HG02623 (cell line): ENCODE measurements at regions not wholly inside any gene's neighbourhood (a gene's known extent, or its start where the extent isn't known, plus 50 kb on each side); places are given as distances from the start of the nearest gene placed in this dataset.
A peak's percentile ranks its signal among the peaks of the same experiment; 100 is the strongest.
"Not testable (repeated sequence)": the region's sequence is repeated elsewhere in the genome, so short reads cannot be mapped to it uniquely, and the experiment has no call there.

Source experiments
- ATAC-seq: cut with Tn5 transposase; IDR thresholded peaks from one replicate; pipeline ENCODE4 v1.9.1; 2021; ENCODE audit warnings: moderate library complexity; ENCODE audit not compliant: unreplicated experiment

DNA sequence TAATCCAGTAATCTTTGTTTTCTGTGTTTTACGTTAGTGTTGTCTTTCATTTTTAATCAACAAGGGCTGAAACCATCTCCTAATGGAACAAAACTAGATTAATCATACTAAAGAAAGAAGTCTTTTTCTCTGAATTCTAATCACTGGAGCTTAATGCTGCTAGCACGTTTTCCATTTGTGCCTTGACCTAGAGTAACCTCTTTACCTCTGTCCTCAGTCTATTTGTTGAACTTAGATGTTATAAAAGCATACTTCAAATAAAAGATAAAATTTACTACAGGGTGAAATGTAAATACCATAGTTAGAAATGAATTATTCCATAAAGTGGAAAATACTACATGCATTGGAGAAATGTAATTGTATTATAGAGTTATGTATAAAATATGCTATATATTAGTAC, 207.1 kb downstream of the NKX6-1 start:
- no peak for ATAC-seq

DNA sequence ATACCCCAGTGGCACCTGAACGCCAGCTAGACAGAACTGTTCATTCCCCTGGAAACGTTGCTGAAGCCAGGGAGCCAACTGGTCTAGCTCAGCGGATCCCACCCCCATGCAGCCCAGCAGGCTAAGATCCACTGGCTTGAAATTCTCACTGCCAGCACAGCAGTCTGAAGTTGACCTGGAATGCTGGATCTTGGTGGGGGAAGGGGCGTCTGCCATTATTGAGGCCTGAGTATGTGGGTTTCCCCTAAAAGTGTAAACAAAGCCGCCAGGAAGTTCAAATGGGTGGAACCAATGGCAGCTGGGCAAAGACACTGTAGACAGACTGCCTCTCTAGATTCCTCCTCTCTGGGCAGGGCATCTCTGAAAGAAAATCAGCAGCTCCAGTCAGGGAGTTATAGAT, 213.0 kb downstream of the NKX6-1 start:
- ATAC-seq, result no peak

DNA sequence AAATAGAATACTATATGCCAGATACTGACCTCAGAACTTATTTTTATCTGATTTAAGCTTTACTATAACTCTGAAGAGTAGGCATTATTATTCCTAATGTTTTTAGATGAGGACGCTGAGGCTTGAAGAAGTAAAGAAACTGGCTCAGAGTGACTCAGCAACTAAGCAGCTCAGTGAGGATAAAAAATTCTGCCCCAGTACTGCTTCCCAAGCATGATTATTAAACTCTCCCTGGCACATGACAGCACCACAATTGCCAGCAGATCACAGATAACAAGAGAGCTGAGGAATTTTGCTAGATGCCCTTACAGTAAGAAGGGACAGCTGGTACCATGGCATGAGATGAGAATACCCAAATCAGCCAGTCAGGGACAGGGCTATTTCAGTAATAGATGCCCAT, 219.4 kb downstream of the NKX6-1 start:
- ATAC-seq, result no peak

DNA sequence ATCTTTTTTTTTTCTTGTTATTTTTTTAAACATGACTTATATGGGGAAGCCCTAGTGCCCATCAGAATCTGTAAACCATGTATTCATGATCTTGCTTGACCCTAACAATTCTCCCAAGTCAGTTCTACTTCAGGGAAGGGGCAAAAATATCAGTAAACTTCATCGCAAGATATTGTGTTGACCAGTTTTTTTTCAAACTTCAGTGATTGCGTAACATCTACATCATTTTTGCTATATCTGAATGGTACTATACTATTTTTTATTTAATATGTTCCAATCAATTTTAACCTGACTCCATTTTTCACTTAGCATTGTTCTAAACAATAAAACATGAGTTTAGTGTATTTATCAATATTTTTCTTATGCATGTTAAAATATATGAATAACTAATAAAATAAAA, 221.2 kb downstream of the NKX6-1 start:
- no peak for ATAC-seq

DNA sequence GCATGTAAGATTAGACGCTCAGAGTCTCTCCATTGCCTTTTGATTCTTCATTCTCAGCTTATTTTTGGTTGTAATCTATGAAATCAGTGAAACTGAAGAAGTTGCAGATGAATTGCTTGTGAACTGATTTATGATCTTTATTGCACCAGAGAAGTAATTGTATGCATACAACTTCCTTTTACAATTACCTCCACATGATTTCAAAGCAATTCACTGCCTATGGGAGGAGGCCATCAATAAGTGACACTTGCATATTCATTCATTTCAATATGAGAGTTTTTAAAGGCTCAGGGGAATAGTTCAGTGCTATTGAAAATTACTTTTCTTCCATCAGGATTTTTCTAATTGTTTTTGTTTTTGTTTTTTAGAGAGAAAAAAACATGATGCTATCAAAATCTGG, 222.3 kb downstream of the NKX6-1 start:
- ATAC-seq, result no peak

DNA sequence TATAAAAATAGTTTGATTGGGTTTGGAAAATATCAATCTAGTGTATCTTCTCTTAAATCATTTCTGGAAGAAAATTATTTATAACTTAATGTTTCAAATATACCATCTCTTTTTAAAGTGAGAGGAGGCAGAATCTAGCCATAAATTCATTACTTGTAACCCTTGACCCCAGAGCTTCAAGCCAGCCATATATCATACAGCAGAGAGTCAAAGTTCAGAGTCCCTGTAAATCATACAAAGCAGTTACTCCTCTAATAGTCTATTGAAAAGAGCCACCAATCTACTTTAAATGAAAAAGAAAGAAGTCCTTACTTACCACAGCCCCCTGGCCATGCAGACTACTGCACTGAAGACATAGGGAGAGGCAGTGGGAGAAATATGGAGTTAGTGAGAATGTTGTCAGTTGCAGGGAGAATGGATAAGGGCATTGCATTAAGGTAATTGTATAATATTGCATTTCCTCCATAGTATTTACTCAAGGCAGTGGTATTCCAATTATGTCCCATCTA, 229.5 kb downstream of the NKX6-1 start:
- ATAC-seq, result no peak

DNA sequence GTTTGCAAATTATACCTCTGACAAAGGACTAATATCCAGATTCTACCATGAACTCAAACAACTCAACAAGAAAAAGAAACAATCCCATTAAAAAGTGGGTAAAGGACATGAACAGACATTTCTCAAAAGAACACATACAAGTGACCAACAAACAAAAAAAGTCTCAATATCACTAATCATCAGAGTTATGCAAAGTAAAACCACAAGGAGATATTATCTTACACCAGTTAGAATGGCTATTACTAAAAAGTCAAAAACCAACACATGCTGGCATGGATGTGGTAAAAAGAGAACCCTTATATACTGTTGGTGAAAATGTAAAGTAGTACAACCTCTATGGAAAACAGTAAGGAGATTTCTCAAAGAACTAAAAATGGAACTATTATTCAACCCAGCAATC, 234.4 kb downstream of the NKX6-1 start:
- no peak for ATAC-seq

DNA sequence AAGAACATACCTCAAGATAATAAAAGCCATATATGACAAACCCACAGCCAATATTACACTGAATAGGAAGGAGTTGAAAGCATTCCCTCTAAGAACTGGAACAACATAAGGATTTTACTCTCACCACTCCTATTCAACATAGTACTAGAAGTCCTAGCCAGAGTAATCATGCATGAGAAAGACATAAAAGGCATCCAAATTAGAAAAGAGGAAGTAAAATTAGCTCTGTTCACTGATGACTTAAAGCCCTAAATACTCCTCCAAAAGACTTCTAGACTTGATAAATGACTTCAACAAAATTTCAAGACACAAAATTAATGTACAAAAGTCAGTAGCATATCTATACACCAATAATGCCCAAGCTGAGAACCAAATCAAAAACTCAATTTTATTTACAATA, 235.7 kb downstream of the NKX6-1 start:
- ATAC-seq, result no peak

DNA sequence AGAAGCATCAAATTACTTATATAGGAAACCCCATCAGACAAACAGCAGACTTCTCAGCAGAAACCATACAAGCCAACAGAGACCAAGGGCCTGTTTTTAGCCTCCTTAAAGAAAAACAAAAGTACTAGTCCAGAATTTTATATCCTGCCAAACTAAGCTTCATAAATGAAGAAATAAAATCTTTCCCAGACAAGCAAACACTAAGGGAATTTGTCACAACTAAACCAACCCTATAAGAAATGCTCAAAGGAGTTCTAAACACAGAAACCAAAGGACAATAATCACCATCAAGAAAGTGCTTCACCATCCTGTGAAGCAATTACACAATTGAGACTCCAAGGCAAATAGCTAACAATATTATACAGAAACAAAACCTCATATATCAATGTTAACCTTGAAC, 238.6 kb downstream of the NKX6-1 start:
- ATAC-seq, result no peak

DNA sequence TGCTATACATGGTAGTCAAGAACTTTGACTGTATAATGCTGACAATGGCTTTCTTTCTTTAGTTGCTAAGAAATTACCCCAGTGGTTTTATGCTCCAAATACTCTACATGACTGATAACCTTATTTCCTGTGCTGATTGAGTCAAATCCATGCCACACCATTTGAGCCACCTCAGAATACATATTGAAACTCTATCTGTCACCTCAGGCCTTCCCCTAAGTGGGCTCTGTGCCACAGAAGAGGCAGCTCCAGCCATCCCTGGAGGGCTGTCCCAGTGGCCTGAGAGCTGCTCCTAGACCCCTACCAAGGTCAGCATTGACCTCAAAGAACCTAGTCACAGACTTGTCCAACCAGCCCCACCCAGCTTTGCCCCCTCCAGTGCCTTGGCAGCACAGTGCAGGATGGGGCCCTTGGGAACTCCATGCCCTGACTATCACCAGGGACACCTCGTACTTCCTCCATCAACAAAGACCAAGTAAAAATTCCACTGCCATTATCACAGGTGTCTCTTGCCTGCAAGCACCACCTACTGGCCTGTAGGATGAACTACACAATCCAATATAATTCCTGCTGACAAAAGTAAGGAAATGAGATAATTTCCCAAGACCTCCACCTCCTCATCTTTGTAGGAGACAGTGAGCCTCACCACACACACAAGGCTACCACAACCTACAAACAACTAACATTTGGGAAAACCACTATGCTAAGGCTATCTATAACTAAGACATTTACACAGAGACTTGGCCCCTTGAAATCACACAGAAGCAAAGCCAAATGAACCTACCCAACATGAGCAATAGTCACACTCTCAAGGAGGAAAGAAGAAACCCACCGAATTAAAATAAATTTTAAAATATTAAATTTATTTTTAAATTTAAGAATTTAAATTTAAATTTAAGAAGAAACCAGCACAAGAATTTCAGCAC, 239.9 kb downstream of the NKX6-1 start:
- peak; percentile 67 for ATAC-seq

DNA sequence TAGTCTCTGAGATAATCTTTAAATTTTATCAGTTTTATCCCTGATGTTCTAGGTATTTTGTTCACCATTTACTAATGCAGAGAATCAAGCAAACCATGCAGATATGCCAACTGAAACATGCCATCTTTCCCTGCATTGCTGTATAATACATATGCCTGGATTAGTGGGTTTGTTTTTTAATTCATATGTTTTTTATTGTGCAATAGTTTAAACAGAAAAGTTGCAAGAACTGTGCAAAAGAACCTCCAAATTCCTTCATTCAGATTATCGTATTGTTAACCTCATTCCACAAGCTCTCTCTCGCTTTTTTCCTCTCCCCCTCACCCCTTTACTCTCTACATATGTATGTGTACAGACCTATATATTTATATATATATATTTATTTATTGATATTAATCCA, 244.6 kb downstream of the NKX6-1 start:
- no peak for ATAC-seq

DNA sequence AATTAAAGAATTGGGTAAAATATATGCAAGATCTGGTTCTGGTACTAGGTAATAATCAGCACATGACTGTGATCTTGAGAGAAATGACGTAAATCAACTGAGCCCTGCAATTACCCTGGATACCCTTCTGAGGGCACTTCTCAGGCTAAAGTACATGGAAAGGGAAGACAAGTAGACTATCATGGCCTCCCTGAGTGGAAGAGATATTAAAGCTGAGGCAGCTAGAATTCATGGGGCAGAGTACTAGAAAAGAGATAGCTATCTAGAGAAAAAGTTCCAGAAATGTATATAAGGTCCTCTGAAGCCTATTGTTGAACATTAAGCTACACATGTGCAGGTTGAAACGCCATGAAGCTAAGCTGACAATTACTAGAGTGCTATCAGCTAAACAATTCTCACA, 249.6 kb downstream of the NKX6-1 start:
- no peak for ATAC-seq

DNA sequence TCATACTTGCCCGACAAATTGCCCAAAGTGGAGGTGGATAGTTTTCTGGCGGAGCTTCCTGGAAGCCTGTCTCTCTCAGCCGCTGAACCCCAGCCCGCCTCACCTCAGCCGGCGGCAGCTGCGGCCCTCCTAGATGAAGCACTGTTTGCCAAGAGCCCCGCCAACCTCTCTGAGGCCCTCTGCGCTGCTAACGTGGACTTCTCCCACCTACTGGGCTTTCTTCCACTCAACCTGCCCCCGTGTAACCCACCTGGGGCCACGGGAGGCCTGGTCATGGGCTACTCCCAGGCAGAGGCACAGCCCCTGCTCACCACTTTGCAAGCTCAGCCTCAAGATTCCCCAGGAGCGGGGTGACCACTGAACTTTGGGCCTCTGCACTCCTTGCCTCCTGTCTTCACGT, 254.1 kb downstream of the NKX6-1 start:
- ATAC-seq, result not testable (repeated sequence)

DNA sequence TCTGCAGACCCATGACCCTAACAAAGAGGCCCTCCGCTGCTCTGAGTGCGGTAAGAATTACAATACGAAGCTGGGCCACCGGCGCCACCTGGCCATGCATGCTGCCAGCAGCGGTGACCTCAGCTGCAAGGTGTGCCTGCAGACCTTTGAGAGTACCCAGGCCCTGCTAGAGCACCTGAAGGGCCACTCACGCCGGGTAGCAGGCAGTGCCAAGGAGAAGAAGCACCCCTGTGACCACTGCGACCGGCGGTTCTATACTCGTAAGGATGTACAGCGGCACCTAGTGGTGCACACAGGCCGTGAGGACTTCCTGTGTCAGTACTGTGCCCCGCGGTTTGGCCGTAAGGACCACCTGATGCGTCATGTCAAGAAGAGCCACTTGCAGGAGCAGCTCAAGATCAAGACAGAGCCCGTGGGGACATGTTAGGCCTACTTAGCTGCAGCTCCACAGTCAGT, 254.7 kb downstream of the NKX6-1 start:
- ATAC-seq, result not testable (repeated sequence)

DNA sequence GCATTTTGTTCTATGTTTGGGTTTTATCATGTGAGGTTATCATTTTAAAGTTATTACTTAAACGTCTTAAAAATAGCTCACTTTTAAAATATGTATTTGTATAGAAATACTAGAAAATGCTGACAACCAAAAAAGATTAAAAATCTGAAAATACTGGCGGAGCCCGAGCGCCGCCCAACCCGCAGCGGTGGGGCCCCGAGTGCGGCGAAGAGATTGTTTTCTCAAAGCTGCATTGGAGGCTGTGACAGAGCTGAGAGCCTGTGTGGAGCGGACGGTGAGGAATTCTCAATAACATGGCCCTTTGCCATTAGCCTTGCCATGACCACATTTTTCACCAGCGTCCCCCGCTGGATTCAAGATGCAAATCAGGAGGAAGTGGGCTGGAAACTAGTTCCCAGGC, 255.4 kb downstream of the NKX6-1 start:
- no peak for ATAC-seq

DNA sequence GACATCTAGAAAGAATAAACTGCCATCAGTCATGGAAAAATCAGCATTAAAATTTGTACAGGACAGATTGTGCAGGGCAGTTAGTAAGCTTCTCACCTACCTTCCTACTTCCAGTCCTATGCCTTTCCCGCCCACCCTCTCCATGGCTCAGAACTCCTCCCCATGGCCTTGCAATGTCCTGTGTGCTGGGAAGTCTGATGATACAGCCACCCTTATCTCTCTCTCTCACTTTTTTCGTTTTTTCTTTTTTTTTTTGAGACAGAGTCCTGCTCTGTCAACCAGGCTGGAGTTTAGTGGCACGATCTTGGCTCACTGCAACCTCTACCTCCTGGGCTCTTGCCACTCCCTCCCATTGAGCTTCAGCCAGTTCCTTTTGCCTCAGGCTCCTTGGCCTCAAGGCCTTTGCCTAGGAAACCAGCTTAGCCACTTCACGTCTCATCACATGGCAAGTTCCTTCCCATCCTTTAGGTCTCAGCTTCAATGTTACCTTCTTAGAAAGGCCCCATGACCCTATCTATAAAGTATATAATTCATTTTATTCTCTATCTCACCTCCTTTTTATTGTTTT, 259.7 kb downstream of the NKX6-1 start:
- no peak for ATAC-seq

DNA sequence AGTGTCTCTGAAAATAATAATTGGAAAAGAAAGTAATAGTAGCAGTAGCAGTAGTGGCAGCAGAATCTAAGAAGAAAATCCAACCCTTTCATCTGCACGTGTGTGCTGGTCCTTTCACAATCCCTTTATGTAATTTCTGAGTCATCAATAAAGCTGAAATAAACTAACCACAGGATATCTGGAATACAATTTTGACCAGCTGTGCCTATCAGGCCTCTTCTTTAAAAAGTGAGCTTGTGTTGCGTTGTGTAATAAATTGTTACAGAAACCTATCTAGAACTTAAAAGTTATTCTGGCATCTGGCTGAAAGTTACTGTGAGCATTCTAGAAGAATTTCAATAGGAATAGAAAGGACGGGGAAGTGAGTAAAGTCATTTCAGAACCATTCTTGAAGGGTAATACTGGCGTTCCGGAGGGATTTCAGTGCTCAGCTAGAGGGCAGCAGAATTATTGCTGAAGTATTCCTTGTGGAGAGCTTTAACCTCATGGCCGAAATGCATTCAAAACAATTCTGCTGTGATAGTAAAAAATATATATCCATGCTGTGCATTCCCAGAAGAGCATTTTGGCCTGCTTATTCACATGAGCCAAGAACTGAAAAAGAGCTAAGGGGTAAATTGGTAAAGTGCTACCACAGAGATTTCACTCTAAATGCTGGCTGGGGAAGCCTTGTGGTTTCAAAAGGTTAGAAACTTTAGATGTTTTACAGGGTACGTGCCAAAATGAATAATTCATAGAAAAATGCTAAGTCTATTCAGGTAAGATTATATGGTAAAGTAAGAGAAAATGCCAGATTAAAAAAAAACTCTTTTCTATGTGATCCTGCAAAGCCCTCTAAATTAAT, 260.6 kb downstream of the NKX6-1 start:
- ATAC-seq, result no peak

DNA sequence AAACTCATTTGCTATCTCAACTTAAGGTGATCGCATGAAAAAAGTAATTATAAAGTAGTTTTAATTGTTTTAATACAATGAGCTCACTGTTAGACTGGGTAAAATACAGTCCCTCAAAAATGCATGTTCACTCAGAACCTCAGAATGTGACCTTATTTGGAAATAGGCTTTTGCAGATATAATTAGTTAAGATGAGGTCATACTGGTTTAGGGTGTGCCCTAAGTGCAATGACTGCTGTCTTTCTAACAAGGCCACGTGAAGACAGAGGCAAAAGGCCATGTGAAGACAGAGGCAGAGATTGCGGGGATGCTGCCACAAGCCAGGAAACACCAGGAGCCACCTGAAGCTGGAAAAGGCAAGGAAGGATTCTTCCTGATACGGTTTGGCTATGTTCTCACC, 262.1 kb downstream of the NKX6-1 start:
- ATAC-seq, result no peak

DNA sequence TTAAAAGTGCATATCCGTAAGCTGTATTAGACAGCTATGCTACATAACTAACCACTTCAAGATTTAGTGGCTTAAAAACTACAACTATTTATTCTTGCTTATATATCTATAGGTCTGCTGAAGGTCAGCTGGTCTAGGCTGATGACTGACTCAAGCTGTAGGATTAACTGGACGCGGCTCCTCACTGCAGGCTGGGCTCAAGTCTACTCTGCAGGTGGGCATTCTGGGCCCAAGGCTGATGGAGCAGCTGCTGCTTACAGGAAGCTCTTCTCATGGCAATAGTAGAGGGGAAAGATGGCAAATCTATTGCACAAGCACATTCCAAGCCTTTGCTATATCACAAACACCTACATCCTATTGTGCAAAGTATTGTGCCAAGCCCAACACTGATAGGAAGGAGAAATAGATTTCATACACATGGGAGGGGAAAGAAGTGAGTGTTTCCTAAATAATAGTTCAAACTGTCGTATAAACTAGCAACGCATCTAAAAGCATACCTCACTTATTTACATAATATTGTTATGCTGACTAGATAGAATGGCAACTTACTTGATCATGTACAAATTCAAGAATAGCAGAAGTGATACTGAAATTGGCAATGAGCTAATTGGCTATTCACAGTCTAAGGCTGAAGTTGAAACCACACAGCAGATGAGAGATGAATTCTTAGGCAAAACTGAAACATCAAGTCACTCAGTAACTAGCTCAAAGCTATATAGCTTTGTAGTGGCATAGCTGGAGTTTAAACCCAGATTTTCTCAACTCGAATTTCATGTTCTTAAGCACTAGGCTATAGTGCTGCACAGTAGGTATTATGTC, 263.8 kb downstream of the NKX6-1 start:
- ATAC-seq, result peak; percentile 99

DNA sequence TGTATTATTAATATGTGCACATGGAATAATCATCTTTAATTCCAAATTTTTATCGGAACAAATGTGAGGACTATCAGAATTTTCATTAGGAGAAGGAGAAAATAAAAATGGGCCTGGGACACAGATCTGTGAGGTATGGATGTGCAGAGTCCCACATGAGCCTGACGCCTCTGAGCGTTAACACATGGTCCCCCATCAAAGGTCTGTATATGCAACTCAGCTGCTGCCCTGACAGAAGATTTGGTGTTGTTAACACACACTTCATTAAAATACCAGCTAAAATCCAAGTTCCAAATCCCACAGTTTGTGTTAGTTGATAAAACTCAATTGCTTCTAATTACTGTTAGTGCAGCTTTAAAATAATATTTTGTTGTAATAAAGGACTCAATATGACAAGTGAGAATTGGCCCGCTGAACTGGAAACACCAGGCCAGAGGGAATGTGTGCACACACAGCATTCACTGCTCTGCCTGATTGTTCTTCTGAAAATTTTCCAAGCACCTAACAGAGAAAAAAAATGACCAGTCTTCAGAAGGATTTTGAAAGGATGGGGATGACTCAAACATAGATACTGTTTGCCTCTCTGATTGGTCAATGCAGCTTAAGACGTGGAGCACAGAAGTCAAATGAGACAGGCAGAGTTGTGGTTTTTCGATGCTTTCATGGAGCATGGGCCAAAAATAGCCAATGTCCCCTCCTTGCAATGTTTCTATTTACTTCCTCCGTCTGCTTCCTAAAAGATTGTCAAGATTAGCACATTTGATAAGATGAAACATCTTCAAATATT, 266.6 kb downstream of the NKX6-1 start:
- ATAC-seq, result no peak
